Stimulated activated CD4-positive, alpha-beta T cell treated with anti-CD3 and anti-CD28 coated beads, Interleukin-1b, Interleukin-23, amount 100 ng/mL, for 1 hour (primary cell): ENCODE measurements at regions not wholly inside any gene's neighbourhood (a gene's known extent, or its start where the extent isn't known, plus 50 kb on each side); places are given as distances from the start of the nearest gene placed in this dataset.

Experiments used
- DNase-seq, 2 donors: peaks; one replicate each; pipeline ENCODE4 v3.0.0-alpha.2; 2020; ENCODE audit warnings: low read depth in 2 of 2

- no peak for DNase-seq
Measured at GRCh38 chr14:95410838-95411237, 91.1 kb upstream of the CLMN start.

GRCh38 chr14:95409477-95410272 is 90.0 kb upstream of the CLMN start:
- no peak for DNase-seq

GRCh38 chr14:95408731-95409476 is 89.2 kb upstream of the CLMN start:
- DNase-seq, result no peak

GRCh38 chr14:95407354-95407753 is 87.6 kb upstream of the CLMN start:
- DNase-seq, result no peak

GRCh38 chr14:95406756-95407277 is 87.1 kb upstream of the CLMN start:
- no peak for DNase-seq

- DNase-seq, result no peak
Measured at GRCh38 chr14:95404583-95404982, 84.9 kb upstream of the CLMN start.

GRCh38 chr14:95402578-95402977 is 82.9 kb upstream of the CLMN start:
- DNase-seq, result no peak

GRCh38 chr14:95402176-95402575 is 82.5 kb upstream of the CLMN start:
- DNase-seq, result no peak

GRCh38 chr14:95398630-95399547 is 79.2 kb upstream of the CLMN start:
- no peak for DNase-seq

GRCh38 chr14:95397325-95397724 is 77.6 kb upstream of the CLMN start:
- DNase-seq, result no peak

- DNase-seq, result no peak
Measured at GRCh38 chr14:95396221-95396620, 76.5 kb upstream of the CLMN start.

GRCh38 chr14:95395098-95395737 is 75.5 kb upstream of the CLMN start:
- DNase-seq, result no peak

GRCh38 chr14:95394297-95395097 is 74.8 kb upstream of the CLMN start:
- DNase-seq, result no peak

- no peak for DNase-seq
Measured at GRCh38 chr14:95392841-95393240, 73.1 kb upstream of the CLMN start.

- DNase-seq, result no peak
Measured at GRCh38 chr14:95391331-95391730, 71.6 kb upstream of the CLMN start.

GRCh38 chr14:95389471-95390011 is 69.8 kb upstream of the CLMN start:
- no peak for DNase-seq

- no peak for DNase-seq
Measured at GRCh38 chr14:95388699-95389098, 69.0 kb upstream of the CLMN start.

- no peak for DNase-seq
Measured at GRCh38 chr14:95387826-95388445, 68.2 kb upstream of the CLMN start.

- DNase-seq, result no peak
Measured at GRCh38 chr14:95386536-95387095, 66.9 kb upstream of the CLMN start.

- no peak for DNase-seq
Measured at GRCh38 chr14:95385701-95386100, 66.0 kb upstream of the CLMN start.
